ENCODE measurements at regions not wholly inside any gene's neighbourhood (a gene's known extent, or its start where the extent isn't known, plus 50 kb on each side); places are given as distances from the start of the nearest gene placed in this dataset.

DNA sequence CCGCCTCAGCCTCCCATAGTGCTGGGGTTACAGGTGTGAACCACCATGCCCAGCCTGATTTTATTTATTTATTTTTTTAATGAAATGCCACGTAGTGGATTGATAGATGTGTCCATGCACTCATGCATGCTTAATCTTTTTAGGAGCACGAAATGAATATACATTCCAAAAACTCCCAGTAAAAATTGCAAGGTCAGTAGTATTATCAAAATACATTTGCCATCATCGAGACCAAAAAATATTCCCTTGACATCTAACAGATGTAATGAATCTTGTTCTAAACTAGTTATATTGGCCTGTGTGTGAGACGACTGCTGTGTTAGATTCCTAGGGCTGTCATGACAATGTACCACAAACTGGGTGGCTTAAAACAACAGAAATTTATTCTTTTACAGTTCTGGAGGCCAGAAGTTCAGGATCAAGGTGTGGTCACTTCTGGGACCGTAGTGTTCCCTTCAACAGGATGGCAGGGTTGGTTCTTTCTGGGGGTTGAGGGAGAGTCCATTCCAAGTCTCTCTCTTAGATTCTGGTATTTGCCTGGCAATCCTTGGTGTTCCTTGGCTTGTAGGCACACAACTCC lies 56.1 kb upstream of the UBL3 start:
- ChIA-PET CTCF (interaction anchor here (0.7 kb wide), 1 partner anchor 593 kb away, joined by 3 read pairs; no protein-coding TSS in a partner anchor), POLR2A (no interaction called here)
- no peak overlapping the region for H3K4me3 ChIP-seq (ENCODE audit: low read depth, low read length)
- H3K27ac ChIP-seq (ENCODE audit: low read depth, low read length), result no peak overlapping the region
- DNase-seq (ENCODE audit: low read depth, low spot score), result no peak
- no peaks in the 10 kb centered on the region for H3K9me3 ChIP-seq (ENCODE audit: control insufficient read depth, insufficient read depth, low read length)
- TF ChIP-seq, protein P1, sequence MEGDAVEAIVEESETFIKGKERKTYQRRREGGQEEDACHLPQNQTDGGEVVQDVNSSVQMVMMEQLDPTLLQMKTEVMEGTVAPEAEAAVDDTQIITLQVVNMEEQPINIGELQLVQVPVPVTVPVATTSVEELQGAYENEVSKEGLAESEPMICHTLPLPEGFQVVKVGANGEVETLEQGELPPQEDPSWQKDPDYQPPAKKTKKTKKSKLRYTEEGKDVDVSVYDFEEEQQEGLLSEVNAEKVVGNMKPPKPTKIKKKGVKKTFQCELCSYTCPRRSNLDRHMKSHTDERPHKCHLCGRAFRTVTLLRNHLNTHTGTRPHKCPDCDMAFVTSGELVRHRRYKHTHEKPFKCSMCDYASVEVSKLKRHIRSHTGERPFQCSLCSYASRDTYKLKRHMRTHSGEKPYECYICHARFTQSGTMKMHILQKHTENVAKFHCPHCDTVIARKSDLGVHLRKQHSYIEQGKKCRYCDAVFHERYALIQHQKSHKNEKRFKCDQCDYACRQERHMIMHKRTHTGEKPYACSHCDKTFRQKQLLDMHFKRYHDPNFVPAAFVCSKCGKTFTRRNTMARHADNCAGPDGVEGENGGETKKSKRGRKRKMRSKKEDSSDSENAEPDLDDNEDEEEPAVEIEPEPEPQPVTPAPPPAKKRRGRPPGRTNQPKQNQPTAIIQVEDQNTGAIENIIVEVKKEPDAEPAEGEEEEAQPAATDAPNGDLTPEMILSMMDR (IDR thresholded peaks at IDR 0.05; ENCODE audit: low read depth, low read length), result no peak
- H3K27me3 ChIP-seq (ENCODE audit: control insufficient read depth, insufficient read depth, low read length), result no peaks in the 10 kb centered on the region

GRCh38 chr13:29905845-29906244 lies 55.4 kb upstream of the UBL3 start:
- Histone ChIP-seq H3K9me3 (ENCODE audit: control insufficient read depth, insufficient read depth, low read length) (no peaks in the 10 kb centered on the region), H3K27ac (ENCODE audit: low read depth, low read length) (no peak overlapping the region), H3K27me3 (ENCODE audit: control insufficient read depth, insufficient read depth, low read length) (no peaks in the 10 kb centered on the region), H3K4me3 (ENCODE audit: low read depth, low read length) (no peak overlapping the region)
- TF ChIP-seq, protein P1 (IDR thresholded peaks at IDR 0.05; ENCODE audit: low read depth, low read length), result no peak
- no peak for DNase-seq (ENCODE audit: low read depth, low spot score)
- POLR2A ChIA-PET, result interaction anchor here (0.7 kb wide), 1 partner anchor 63 kb away, joined by 10 read pairs; no protein-coding TSS in a partner anchor
- CTCF ChIA-PET, result interaction anchor here (0.7 to 1.4 kb wide), 3 partner anchors 18 to 594 kb away, joined by 3 to 10 read pairs (median 5); no protein-coding TSS in a partner anchor

GRCh38 chr13:29903996-29904395 lies 53.6 kb upstream of the UBL3 start:
- POLR2A ChIA-PET, result interaction anchor here (0.6 kb wide), 1 partner anchor 61 kb away, joined by 3 read pairs; no protein-coding TSS in a partner anchor
- CTCF ChIA-PET, result interaction anchor here (0.5 to 1.0 kb wide), 2 partner anchors 20 to 209 kb away, joined by 4 read pairs; no protein-coding TSS in a partner anchor
- DNase-seq (ENCODE audit: low read depth, low spot score), result no peak

DNA sequence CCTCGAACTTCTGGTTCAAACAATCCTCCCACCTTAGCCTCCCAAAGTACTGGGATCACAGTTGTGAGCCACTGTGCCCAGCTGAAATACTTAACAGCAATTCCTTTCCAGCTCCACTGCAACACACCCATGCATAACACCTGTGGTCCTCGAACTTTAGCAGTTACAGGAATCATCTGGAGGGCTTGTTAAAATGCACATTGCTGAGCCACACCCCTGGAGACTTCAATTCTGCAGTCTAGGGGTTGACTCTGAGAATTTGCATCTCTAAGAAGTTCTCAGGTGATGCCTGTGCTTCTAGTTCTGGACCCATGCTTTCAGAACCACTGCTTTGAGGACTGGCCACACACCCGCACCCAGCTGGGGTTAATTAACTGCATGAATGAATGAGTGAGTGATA lies 53.1 kb upstream of the UBL3 start:
- Histone ChIP-seq H3K27me3 (ENCODE audit: control insufficient read depth, insufficient read depth, low read length) (no peaks in the 10 kb centered on the region), H3K9me3 (ENCODE audit: control insufficient read depth, insufficient read depth, low read length) (no peaks in the 10 kb centered on the region), H3K27ac (ENCODE audit: low read depth, low read length) (no peak overlapping the region), H3K4me3 (ENCODE audit: low read depth, low read length) (no peak overlapping the region)
- CTCF ChIA-PET, result interaction anchor here (0.8 to 1.5 kb wide), 3 partner anchors 10 to 209 kb away, joined by 3 to 8 read pairs (median 4); no protein-coding TSS in a partner anchor
- no peak for DNase-seq (ENCODE audit: low read depth, low spot score)
- TF ChIP-seq, protein P1 (IDR thresholded peaks at IDR 0.05; ENCODE audit: low read depth, low read length), result no peak
- POLR2A ChIA-PET, result interaction anchor here (0.6 to 0.8 kb wide), 3 partner anchors 19 to 61 kb away, joined by 3 to 8 read pairs (median 4); partner anchors contain the start of gene UBL3

More at GRCh38 chr13:29903996-29904395, 53.6 kb upstream of the UBL3 start:
- Histone ChIP-seq H3K27me3 (ENCODE audit: control insufficient read depth, insufficient read depth, low read length) (no peaks in the 10 kb centered on the region), H3K27ac (ENCODE audit: low read depth, low read length) (no peak overlapping the region), H3K4me3 (ENCODE audit: low read depth, low read length) (no peak overlapping the region), H3K9me3 (ENCODE audit: control insufficient read depth, insufficient read depth, low read length) (no peaks in the 10 kb centered on the region)
- TF ChIP-seq, protein P1 (IDR thresholded peaks at IDR 0.05; ENCODE audit: low read depth, low read length), result no peak

Data from AG04450 (cell line).